ENCODE measurements at regions not wholly inside any gene's neighbourhood (a gene's known extent, or its start where the extent isn't known, plus 50 kb on each side); places are given as distances from the start of the nearest gene placed in this dataset.
"Not testable (repeated sequence)": the region's sequence is repeated elsewhere in the genome, so short reads cannot be mapped to it uniquely, and the experiment has no call there.

DNA sequence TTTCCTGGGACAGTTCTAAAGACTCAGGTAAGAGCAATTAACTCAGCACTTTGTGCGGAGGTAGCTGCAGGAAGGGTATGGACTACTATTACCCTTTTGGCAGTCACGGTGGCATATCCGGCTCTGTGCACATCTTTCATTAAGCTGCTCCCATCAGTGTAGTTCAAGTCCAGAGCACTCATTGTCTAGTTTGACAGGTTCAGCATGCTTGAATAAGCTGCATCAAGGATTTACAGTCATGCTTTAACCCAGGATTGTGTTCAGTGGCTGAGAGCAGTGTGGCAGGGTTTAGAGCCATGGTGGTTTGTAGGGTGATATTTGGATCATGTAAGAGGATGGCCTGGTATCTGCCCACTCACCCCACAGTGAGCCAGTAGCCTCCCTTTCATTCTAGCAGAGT, 294.5 kb upstream of the NPAP1 start:
- TF ChIP-seq, protein P1, sequence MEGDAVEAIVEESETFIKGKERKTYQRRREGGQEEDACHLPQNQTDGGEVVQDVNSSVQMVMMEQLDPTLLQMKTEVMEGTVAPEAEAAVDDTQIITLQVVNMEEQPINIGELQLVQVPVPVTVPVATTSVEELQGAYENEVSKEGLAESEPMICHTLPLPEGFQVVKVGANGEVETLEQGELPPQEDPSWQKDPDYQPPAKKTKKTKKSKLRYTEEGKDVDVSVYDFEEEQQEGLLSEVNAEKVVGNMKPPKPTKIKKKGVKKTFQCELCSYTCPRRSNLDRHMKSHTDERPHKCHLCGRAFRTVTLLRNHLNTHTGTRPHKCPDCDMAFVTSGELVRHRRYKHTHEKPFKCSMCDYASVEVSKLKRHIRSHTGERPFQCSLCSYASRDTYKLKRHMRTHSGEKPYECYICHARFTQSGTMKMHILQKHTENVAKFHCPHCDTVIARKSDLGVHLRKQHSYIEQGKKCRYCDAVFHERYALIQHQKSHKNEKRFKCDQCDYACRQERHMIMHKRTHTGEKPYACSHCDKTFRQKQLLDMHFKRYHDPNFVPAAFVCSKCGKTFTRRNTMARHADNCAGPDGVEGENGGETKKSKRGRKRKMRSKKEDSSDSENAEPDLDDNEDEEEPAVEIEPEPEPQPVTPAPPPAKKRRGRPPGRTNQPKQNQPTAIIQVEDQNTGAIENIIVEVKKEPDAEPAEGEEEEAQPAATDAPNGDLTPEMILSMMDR (conservative IDR thresholded peaks at IDR 0.05) = not testable (repeated sequence)
- not testable (repeated sequence) for TF ChIP-seq EZH2 (IDR thresholded peaks at IDR 0.05; ENCODE audit: low read depth)

Data from PC-9 (cell line).